ENCODE measurements at regions not wholly inside any gene's neighbourhood (a gene's known extent, or its start where the extent isn't known, plus 50 kb on each side); places are given as distances from the start of the nearest gene placed in this dataset.

GRCh38 chr7:41294556-41295454 is 408.1 kb downstream of the INHBA start:
- no peaks in the 10 kb centered on the region for H3K4me1 Mint-ChIP-seq (ENCODE audit: unreplicated experiment)
- no peaks in the 10 kb centered on the region for H3K36me3 Mint-ChIP-seq (ENCODE audit: low read depth, unreplicated experiment)
- H3K27ac Mint-ChIP-seq (ENCODE audit: unreplicated experiment): no peak overlapping the region
- H3K27me3 Mint-ChIP-seq (ENCODE audit: unreplicated experiment): no peaks in the 10 kb centered on the region
- H3K4me3 Mint-ChIP-seq (ENCODE audit: unreplicated experiment): no peak overlapping the region
- no peaks in the 10 kb centered on the region for H3K9me3 Mint-ChIP-seq (ENCODE audit: unreplicated experiment)
- TF ChIP-seq CTCF (IDR thresholded peaks at IDR 0.05; ENCODE audit: unreplicated experiment): no peak
- no peak for DNase-seq (ENCODE audit: low spot score)

GRCh38 chr7:41292487-41292886 is 410.4 kb downstream of the INHBA start:
- no peak overlapping the region for H3K4me3 Mint-ChIP-seq (ENCODE audit: unreplicated experiment)
- no peaks in the 10 kb centered on the region for H3K4me1 Mint-ChIP-seq (ENCODE audit: unreplicated experiment)
- H3K27me3 Mint-ChIP-seq (ENCODE audit: unreplicated experiment): no peaks in the 10 kb centered on the region
- no peak for TF ChIP-seq CTCF (IDR thresholded peaks at IDR 0.05; ENCODE audit: unreplicated experiment)
- no peak for DNase-seq (ENCODE audit: low spot score)
- H3K36me3 Mint-ChIP-seq (ENCODE audit: low read depth, unreplicated experiment): no peaks in the 10 kb centered on the region
- H3K27ac Mint-ChIP-seq (ENCODE audit: unreplicated experiment): no peak overlapping the region
- H3K9me3 Mint-ChIP-seq (ENCODE audit: unreplicated experiment): no peaks in the 10 kb centered on the region

- no peaks in the 10 kb centered on the region for H3K4me1 Mint-ChIP-seq (ENCODE audit: unreplicated experiment)
- no peaks in the 10 kb centered on the region for H3K9me3 Mint-ChIP-seq (ENCODE audit: unreplicated experiment)
- peaks cover 2% of the 10 kb centered on the region for H3K27me3 Mint-ChIP-seq (ENCODE audit: unreplicated experiment)
- DNase-seq (ENCODE audit: low spot score): no peak
- no peak for TF ChIP-seq CTCF (IDR thresholded peaks at IDR 0.05; ENCODE audit: unreplicated experiment)
- H3K27ac Mint-ChIP-seq (ENCODE audit: unreplicated experiment): no peak overlapping the region
- H3K4me3 Mint-ChIP-seq (ENCODE audit: unreplicated experiment): no peak overlapping the region
- no peaks in the 10 kb centered on the region for H3K36me3 Mint-ChIP-seq (ENCODE audit: low read depth, unreplicated experiment)
Observed at GRCh38 chr7:41287559-41288335, 415.1 kb downstream of the INHBA start.

- Mint-ChIP-seq H3K27me3 (ENCODE audit: unreplicated experiment) (no peaks in the 10 kb centered on the region), H3K9me3 (ENCODE audit: unreplicated experiment) (no peaks in the 10 kb centered on the region), H3K4me1 (ENCODE audit: unreplicated experiment) (no peaks in the 10 kb centered on the region), H3K4me3 (ENCODE audit: unreplicated experiment) (no peak overlapping the region), H3K36me3 (ENCODE audit: low read depth, unreplicated experiment) (no peaks in the 10 kb centered on the region), H3K27ac (ENCODE audit: unreplicated experiment) (no peak overlapping the region)
- no peak for TF ChIP-seq CTCF (IDR thresholded peaks at IDR 0.05; ENCODE audit: unreplicated experiment)
- no peak for DNase-seq (ENCODE audit: low spot score)
Observed at GRCh38 chr7:41280491-41280890, 422.4 kb downstream of the INHBA start.

GRCh38 chr7:41277561-41277960 is 425.3 kb downstream of the INHBA start:
- Mint-ChIP-seq H3K27ac (ENCODE audit: unreplicated experiment) (no peak overlapping the region), H3K4me3 (ENCODE audit: unreplicated experiment) (no peak overlapping the region), H3K4me1 (ENCODE audit: unreplicated experiment) (no peaks in the 10 kb centered on the region), H3K36me3 (ENCODE audit: low read depth, unreplicated experiment) (no peaks in the 10 kb centered on the region), H3K27me3 (ENCODE audit: unreplicated experiment) (no peaks in the 10 kb centered on the region), H3K9me3 (ENCODE audit: unreplicated experiment) (no peaks in the 10 kb centered on the region)
- no peak for DNase-seq (ENCODE audit: low spot score)
- no peak for TF ChIP-seq CTCF (IDR thresholded peaks at IDR 0.05; ENCODE audit: unreplicated experiment)
